ENCODE measurements at regions not wholly inside any gene's neighbourhood (a gene's known extent, or its start where the extent isn't known, plus 50 kb on each side); places are given as distances from the start of the nearest gene placed in this dataset.
A peak's percentile ranks its signal among the peaks of the same experiment; 100 is the strongest.

GRCh38 chr2:9771101-9771449 is 72.2 kb upstream of the TAF1B start:
- H3K27ac ChIP-seq = peak overlapping the region; percentile 12; the same call in 1 of the 2 replicates
- TF ChIP-seq ZFX (IDR thresholded peaks at IDR 0.05) (no peak), CTCF (conservative IDR thresholded peaks at IDR 0.05) (no peak)

GRCh38 chr2:9771481-9772017 is 71.7 kb upstream of the TAF1B start:
- TF ChIP-seq CTCF (conservative IDR thresholded peaks at IDR 0.05) = no peak
- no peak for TF ChIP-seq ZFX (IDR thresholded peaks at IDR 0.05)

GRCh38 chr2:9772035-9772998 is 71.0 kb upstream of the TAF1B start:
- H3K27ac ChIP-seq = no peak overlapping the region
- no peak for TF ChIP-seq CTCF (conservative IDR thresholded peaks at IDR 0.05)
- TF ChIP-seq ZFX (IDR thresholded peaks at IDR 0.05) = no peak

More at GRCh38 chr2:9771481-9772017, 71.7 kb upstream of the TAF1B start:
- no peak overlapping the region for H3K27ac ChIP-seq

GRCh38 chr2:9772999-9773902 is 70.0 kb upstream of the TAF1B start:
- TF ChIP-seq ZFX (IDR thresholded peaks at IDR 0.05) = no peak
- no peak for TF ChIP-seq CTCF (conservative IDR thresholded peaks at IDR 0.05)
- no peak overlapping the region for H3K27ac ChIP-seq

GRCh38 chr2:9773903-9774239 is 69.4 kb upstream of the TAF1B start:
- TF ChIP-seq ZFX (IDR thresholded peaks at IDR 0.05) (no peak), CTCF (conservative IDR thresholded peaks at IDR 0.05) (no peak)

DNA sequence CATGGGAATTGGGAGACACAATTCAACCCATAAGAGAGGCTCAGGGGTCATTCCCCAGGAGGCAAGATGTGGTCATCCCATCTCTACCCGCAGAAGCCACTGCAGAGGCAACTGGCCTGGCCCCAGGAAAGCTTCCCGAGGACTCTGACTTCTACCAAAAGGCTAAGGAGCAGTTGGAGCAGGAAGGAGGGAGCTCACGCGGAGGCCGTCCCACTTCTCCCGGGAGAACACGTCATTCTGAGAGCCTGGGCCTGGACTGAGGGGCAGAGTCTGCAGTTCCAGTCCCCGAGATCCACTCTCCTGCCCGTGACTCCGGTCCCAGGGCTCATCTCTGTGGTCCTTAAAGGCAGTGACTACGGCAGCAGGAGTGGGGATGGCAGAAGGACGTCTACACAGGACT is 69.0 kb upstream of the TAF1B start:
- H3K27ac ChIP-seq = no peak overlapping the region
- TF ChIP-seq CTCF (conservative IDR thresholded peaks at IDR 0.05) (no peak), ZFX (IDR thresholded peaks at IDR 0.05) (no peak)

More at GRCh38 chr2:9773903-9774239, 69.4 kb upstream of the TAF1B start:
- H3K27ac ChIP-seq = no peak overlapping the region

All from C4-2B (cell line).